Kidney (tissue), 13 donors: ENCODE measurements at regions not wholly inside any gene's neighbourhood (a gene's known extent, or its start where the extent isn't known, plus 50 kb on each side); places are given as distances from the start of the nearest gene placed in this dataset.

ENCODE experiments used
- DNase-seq, 5 donors: peaks; one replicate each; pipeline ENCODE4 v3.0.0-alpha.2; 2013 to 2020
- FAIRE-seq: peaks from 2 replicates; lab custom pipeline; 2012; peaks lifted over from hg19 to GRCh38; lab: Jason Lieb, UNC
- H3K27ac ChIP-seq, 2 donors: one replicate each; pipeline ENCODE4 v1.7.0; 2013; ENCODE audit warnings: low read depth in 2 of 2, low read length in 2 of 2, inconsistent platforms in 1 of 2
- H3K27me3 ChIP-seq: one replicate; pipeline ENCODE4 v1.7.1; 2013; ENCODE audit warnings: low read length, inconsistent platforms; ENCODE audit not compliant: control insufficient read depth, insufficient read depth
- H3K36me3 ChIP-seq, 3 donors: one replicate each; pipeline versions ENCODE4 v1.7.0 to v1.7.1; 2013; ENCODE audit warnings: low read length in 3 of 3, control low read depth in 1 of 3, inconsistent platforms in 1 of 3; ENCODE audit not compliant: insufficient read depth in 3 of 3, control insufficient read depth in 2 of 3
- H3K4me1 ChIP-seq, 3 donors: one replicate each; pipeline versions ENCODE4 v1.7.0 to v1.7.1; 2013; ENCODE audit warnings: low read length in 3 of 3, inconsistent platforms in 1 of 3, low read depth in 1 of 3; ENCODE audit not compliant: control insufficient read depth in 2 of 3, insufficient read depth in 2 of 3
- H3K4me3 ChIP-seq, 3 donors: one replicate each; pipeline versions ENCODE4 v1.7.0 to v1.8.1; 2013; ENCODE audit warnings: low read length in 3 of 3, control low read depth in 1 of 3, inconsistent platforms in 1 of 3
- H3K9ac ChIP-seq, 3 donors: one replicate each; pipeline versions ENCODE4 v1.7.0 to v1.7.1; 2013; ENCODE audit warnings: low read length in 3 of 3, control low read depth in 1 of 3, inconsistent platforms in 1 of 3
- H3K9me3 ChIP-seq, 3 donors: one replicate each; pipeline versions ENCODE4 v1.7.0 to v1.7.1; 2013; ENCODE audit warnings: low read length in 3 of 3, control low read depth in 1 of 3, inconsistent platforms in 1 of 3; ENCODE audit not compliant: control insufficient read depth in 2 of 3, insufficient read depth in 1 of 3
- CTCF ChIP-seq: IDR thresholded peaks from 3 replicates; pipeline ENCODE4 v1.5.1; 2012; ENCODE audit warnings: mild to moderate bottlenecking, moderate library complexity, borderline replicate concordance; ENCODE audit not compliant: insufficient read depth; ENCODE audit errors: extremely low read depth
- intact Hi-C: fragments of 100-400 bp; cut with DNase I; formaldehyde crosslinking; loops from one replicate; pipeline ENCODE4 v1.11.1; 2022
- donor health status: control.
- donor health status: control.
- donor health status: control.
- donor health status: control.
- donor health status: control.
- donor health status: DM: yes; HTN: yes; CAD: no.
- donor health status: Normal renal cell carcinoma (clear cell type).

GRCh38 chr13:23129331-23129730, 51.4 kb upstream of the SGCG start:
- TF ChIP-seq CTCF = no peak
- Histone ChIP-seq H3K4me3 (no peak overlapping the region), H3K27ac (no peak overlapping the region), H3K9me3 (no peaks in the 10 kb centered on the region), H3K9ac (no peak overlapping the region), H3K27me3 (no peaks in the 10 kb centered on the region), H3K4me1 (no peaks in the 10 kb centered on the region), H3K36me3 (no peaks in the 10 kb centered on the region)
- no peak for DNase-seq
- FAIRE-seq = no peak
- intact Hi-C loops = no loop called here
